ENCODE measurements at regions not wholly inside any gene's neighbourhood (a gene's known extent, or its start where the extent isn't known, plus 50 kb on each side); places are given as distances from the start of the nearest gene placed in this dataset.

GRCh38 chr10:94200146-94200837 lies 162.4 kb downstream of the NOC3L start:
- TF ChIP-seq, protein P1, sequence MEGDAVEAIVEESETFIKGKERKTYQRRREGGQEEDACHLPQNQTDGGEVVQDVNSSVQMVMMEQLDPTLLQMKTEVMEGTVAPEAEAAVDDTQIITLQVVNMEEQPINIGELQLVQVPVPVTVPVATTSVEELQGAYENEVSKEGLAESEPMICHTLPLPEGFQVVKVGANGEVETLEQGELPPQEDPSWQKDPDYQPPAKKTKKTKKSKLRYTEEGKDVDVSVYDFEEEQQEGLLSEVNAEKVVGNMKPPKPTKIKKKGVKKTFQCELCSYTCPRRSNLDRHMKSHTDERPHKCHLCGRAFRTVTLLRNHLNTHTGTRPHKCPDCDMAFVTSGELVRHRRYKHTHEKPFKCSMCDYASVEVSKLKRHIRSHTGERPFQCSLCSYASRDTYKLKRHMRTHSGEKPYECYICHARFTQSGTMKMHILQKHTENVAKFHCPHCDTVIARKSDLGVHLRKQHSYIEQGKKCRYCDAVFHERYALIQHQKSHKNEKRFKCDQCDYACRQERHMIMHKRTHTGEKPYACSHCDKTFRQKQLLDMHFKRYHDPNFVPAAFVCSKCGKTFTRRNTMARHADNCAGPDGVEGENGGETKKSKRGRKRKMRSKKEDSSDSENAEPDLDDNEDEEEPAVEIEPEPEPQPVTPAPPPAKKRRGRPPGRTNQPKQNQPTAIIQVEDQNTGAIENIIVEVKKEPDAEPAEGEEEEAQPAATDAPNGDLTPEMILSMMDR (IDR thresholded peaks at IDR 0.05) = no peak
- no peak for TF ChIP-seq EZH2 (IDR thresholded peaks at IDR 0.05; ENCODE audit: borderline replicate concordance, insufficient read depth, low read depth, low read length, poor library complexity, severe bottlenecking)
